Endothelial cell of umbilical vein (primary cell): ENCODE measurements at regions not wholly inside any gene's neighbourhood (a gene's known extent, or its start where the extent isn't known, plus 50 kb on each side); places are given as distances from the start of the nearest gene placed in this dataset.

Experiments
- EZH2 ChIP-seq: IDR thresholded peaks from 2 replicates; pipeline ENCODE4 v1.6.1; 2012; ENCODE audit warnings: borderline replicate concordance, low read depth, mild to moderate bottlenecking, moderate library complexity, low read length, inconsistent platforms; ENCODE audit not compliant: severe bottlenecking
- POLR2A ChIP-seq: IDR thresholded peaks from 2 replicates; pipeline ENCODE4 v1.6.1; 2012; ENCODE audit warnings: low read depth, mild to moderate bottlenecking, control low read depth, low read length
- POLR2AphosphoS5 ChIP-seq: IDR thresholded peaks from 2 replicates; pipeline ENCODE4 v1.6.1; 2012; ENCODE audit warnings: low read depth, mild to moderate bottlenecking, control low read depth, low read length, moderate library complexity; ENCODE audit not compliant: insufficient read depth
- TF ChIP-seq, protein P1 (sequence below), 2 donors: IDR thresholded peaks; 1 replicate in 1 of 2; 2 replicates in 1 of 2; pipeline ENCODE4 v1.5.1; 2011; ENCODE audit warnings: low read length in 2 of 2, mild to moderate bottlenecking in 2 of 2, moderate library complexity in 2 of 2, control low read depth in 1 of 2, inconsistent platforms in 1 of 2, low read depth in 1 of 2; ENCODE audit not compliant: insufficient read depth in 1 of 2; ENCODE audit errors: extremely low read depth in 1 of 2

- TF ChIP-seq POLR2AphosphoS5 (no peak), POLR2A (no peak), EZH2 (no peak)
- TF ChIP-seq, protein P1, sequence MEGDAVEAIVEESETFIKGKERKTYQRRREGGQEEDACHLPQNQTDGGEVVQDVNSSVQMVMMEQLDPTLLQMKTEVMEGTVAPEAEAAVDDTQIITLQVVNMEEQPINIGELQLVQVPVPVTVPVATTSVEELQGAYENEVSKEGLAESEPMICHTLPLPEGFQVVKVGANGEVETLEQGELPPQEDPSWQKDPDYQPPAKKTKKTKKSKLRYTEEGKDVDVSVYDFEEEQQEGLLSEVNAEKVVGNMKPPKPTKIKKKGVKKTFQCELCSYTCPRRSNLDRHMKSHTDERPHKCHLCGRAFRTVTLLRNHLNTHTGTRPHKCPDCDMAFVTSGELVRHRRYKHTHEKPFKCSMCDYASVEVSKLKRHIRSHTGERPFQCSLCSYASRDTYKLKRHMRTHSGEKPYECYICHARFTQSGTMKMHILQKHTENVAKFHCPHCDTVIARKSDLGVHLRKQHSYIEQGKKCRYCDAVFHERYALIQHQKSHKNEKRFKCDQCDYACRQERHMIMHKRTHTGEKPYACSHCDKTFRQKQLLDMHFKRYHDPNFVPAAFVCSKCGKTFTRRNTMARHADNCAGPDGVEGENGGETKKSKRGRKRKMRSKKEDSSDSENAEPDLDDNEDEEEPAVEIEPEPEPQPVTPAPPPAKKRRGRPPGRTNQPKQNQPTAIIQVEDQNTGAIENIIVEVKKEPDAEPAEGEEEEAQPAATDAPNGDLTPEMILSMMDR (IDR thresholded peaks at IDR 0.05; ENCODE audit: extremely low read depth in 1 of 2, insufficient read depth in 1 of 2, low read depth in 1 of 2, low read length in 2 of 2) = no peak
These were observed 295.5 kb downstream of the RPLP1 start for GRCh38 chr15:69748131-69748530.
